GM15510 (cell line): ENCODE measurements at regions not wholly inside any gene's neighbourhood (a gene's known extent, or its start where the extent isn't known, plus 50 kb on each side); places are given as distances from the start of the nearest gene placed in this dataset.

Experiments
- POLR2A ChIP-seq: IDR thresholded peaks from 3 replicates; pipeline ENCODE4 v1.6.1; 2011; ENCODE audit warnings: borderline replicate concordance; ENCODE audit not compliant: insufficient read length; ENCODE audit errors: extremely low read depth

- peak; percentile 63 for TF ChIP-seq POLR2A
These were observed 54.8 kb upstream of the PLGLB1 start for GRCh38 chr2:87076253-87077123.

- no peak for TF ChIP-seq POLR2A
These were observed 346.1 kb upstream of the PLGLB2 start for GRCh38 chr2:87401726-87402345.

GRCh38 chr2:87403893-87404175, 344.1 kb upstream of the PLGLB2 start:
- TF ChIP-seq POLR2A: no peak
